ENCODE measurements at regions not wholly inside any gene's neighbourhood (a gene's known extent, or its start where the extent isn't known, plus 50 kb on each side); places are given as distances from the start of the nearest gene placed in this dataset.
"Not testable (repeated sequence)": the region's sequence is repeated elsewhere in the genome, so short reads cannot be mapped to it uniquely, and the experiment has no call there.

- peaks cover 5% of the 10 kb centered on the region for H3K4me1 Mint-ChIP-seq
- no peak overlapping the region for H3K27ac Mint-ChIP-seq (ENCODE audit: unreplicated experiment)
- H3K36me3 Mint-ChIP-seq (ENCODE audit: low read depth) = no peaks in the 10 kb centered on the region
- no peak overlapping the region for H3K4me3 Mint-ChIP-seq
- H3K27me3 Mint-ChIP-seq (ENCODE audit: low read depth) = no peaks in the 10 kb centered on the region
- no peak for DNase-seq (ENCODE audit: low read depth, low spot score)
- H3K9me3 Mint-ChIP-seq = peaks cover 2% of the 10 kb centered on the region
- TF ChIP-seq CTCF (conservative IDR thresholded peaks at IDR 0.05) = peak; percentile 32
These were observed 60.9 kb upstream of the KCNQ5 start for GRCh38 chr6:72560721-72561593.

GRCh38 chr6:72561629-72562028, 60.2 kb upstream of the KCNQ5 start:
- no peak overlapping the region for H3K27ac Mint-ChIP-seq (ENCODE audit: unreplicated experiment)

GRCh38 chr6:72564231-72564630, 57.6 kb upstream of the KCNQ5 start:
- Mint-ChIP-seq H3K4me1 (no peaks in the 10 kb centered on the region), H3K4me3 (no peak overlapping the region), H3K27ac (ENCODE audit: unreplicated experiment) (no peak overlapping the region), H3K27me3 (ENCODE audit: low read depth) (no peaks in the 10 kb centered on the region), H3K9me3 (peaks cover 6% of the 10 kb centered on the region), H3K36me3 (ENCODE audit: low read depth) (peaks cover 2% of the 10 kb centered on the region)
- no peak for TF ChIP-seq CTCF (conservative IDR thresholded peaks at IDR 0.05)
- DNase-seq (ENCODE audit: low read depth, low spot score) = no peak

More at GRCh38 chr6:72561629-72562028, 60.2 kb upstream of the KCNQ5 start:
- TF ChIP-seq CTCF (conservative IDR thresholded peaks at IDR 0.05) = no peak
- no peak overlapping the region for H3K4me3 Mint-ChIP-seq
- no peaks in the 10 kb centered on the region for H3K36me3 Mint-ChIP-seq (ENCODE audit: low read depth)
- no peaks in the 10 kb centered on the region for H3K27me3 Mint-ChIP-seq (ENCODE audit: low read depth)
- peaks cover under 1% of the 10 kb centered on the region for H3K4me1 Mint-ChIP-seq
- peaks cover 2% of the 10 kb centered on the region for H3K9me3 Mint-ChIP-seq
- no peak for DNase-seq (ENCODE audit: low read depth, low spot score)

- not testable (repeated sequence) for H3K27ac Mint-ChIP-seq (ENCODE audit: unreplicated experiment); H3K9me3 Mint-ChIP-seq; H3K4me3 Mint-ChIP-seq; H3K36me3 Mint-ChIP-seq (ENCODE audit: low read depth); H3K4me1 Mint-ChIP-seq; H3K27me3 Mint-ChIP-seq (ENCODE audit: low read depth); DNase-seq (ENCODE audit: low read depth, low spot score)
These were observed 49.9 kb upstream of the KCNQ5 start for GRCh38 chr6:72571993-72572392.
